Panc1 (cell line): ENCODE measurements at regions not wholly inside any gene's neighbourhood (a gene's known extent, or its start where the extent isn't known, plus 50 kb on each side); places are given as distances from the start of the nearest gene placed in this dataset.

Source experiments
- ATAC-seq: fragments of 200-7000 bp; cut with Tn5 transposase; 2 replicates; pipeline ENCODE4 v1.9.1; 2020; ENCODE audit warnings: mild to moderate bottlenecking, moderate library complexity
- BruUV-seq: library from RNA; stranded (reverse); fragments of 400-500 nt; replicated peaks from 2 replicates; lab custom pipeline; 2021; lab: Mats Ljungman, UMichigan
- CTCF ChIA-PET: fragments of 300-600 bp; sonication (Branson Sonifier 250); formaldehyde crosslinking; loops from one replicate; lab custom pipeline; 2022; ENCODE audit warnings: antibody characterized with exemption; lab: Charles Lee
- POLR2A ChIA-PET: fragments of 300-600 bp; sonication (Branson Sonifier 250); formaldehyde crosslinking; loops from one replicate; lab custom pipeline; 2022; ENCODE audit warnings: antibody characterized with exemption; lab: Charles Lee
- DNase-seq: peaks from one replicate; pipeline ENCODE4 v3.0.0-alpha.2; 2010; ENCODE audit warnings: low read depth, low spot score
- H3K27ac ChIP-seq: 2 replicates; pipeline ENCODE4 v1.5.1; 2011; ENCODE audit warnings: mild to moderate bottlenecking, low read length, inconsistent platforms
- H3K27me3 ChIP-seq: fragments of 200-500 bp; sonication (Bioruptor generic); 2 replicates; pipeline ENCODE4 v1.6.0; 2014; ENCODE audit warnings: low read length, inconsistent platforms; ENCODE audit not compliant: control insufficient read depth, insufficient read depth
- H3K36me3 ChIP-seq: fragments of 200-500 bp; sonication (Bioruptor generic); 2 replicates; pipeline ENCODE4 v1.5.1; 2014; ENCODE audit warnings: inconsistent platforms, mild to moderate bottlenecking, low read length, moderate library complexity; ENCODE audit not compliant: control insufficient read depth, insufficient read depth
- H3K4me1 ChIP-seq: 2 replicates; pipeline ENCODE4 v1.5.1; 2011; ENCODE audit warnings: inconsistent platforms, mild to moderate bottlenecking, low read length, moderate library complexity; ENCODE audit not compliant: control insufficient read depth, insufficient read depth
- H3K4me3 ChIP-seq, 2 experiments: 2 replicates each; pipeline ENCODE4 v1.5.1; 2011 to 2012; ENCODE audit warnings: low read depth in 2 of 2, low read length in 2 of 2, mild to moderate bottlenecking in 2 of 2, inconsistent platforms in 1 of 2, moderate library complexity in 1 of 2
- H3K9me3 ChIP-seq: fragments of 200-500 bp; sonication (Bioruptor generic); 2 replicates; pipeline ENCODE4 v1.5.1; 2014; ENCODE audit warnings: low read depth, mild to moderate bottlenecking, inconsistent platforms, low read length, moderate library complexity; ENCODE audit not compliant: control insufficient read depth, insufficient read depth
- POLR2AphosphoS5 ChIP-seq: IDR thresholded peaks from 2 replicates; pipeline ENCODE4 v1.6.1; 2012; ENCODE audit warnings: mild to moderate bottlenecking, low read depth, low read length, moderate library complexity
- REST ChIP-seq, 2 experiments: IDR thresholded peaks; 2 replicates each; pipeline ENCODE4 v1.6.1; 2011 to 2012; ENCODE audit warnings: low read depth in 2 of 2, control low read depth in 1 of 2, low read length in 1 of 2, mild to moderate bottlenecking in 1 of 2, moderate library complexity in 1 of 2; ENCODE audit not compliant: insufficient read depth in 1 of 2
- SIN3A ChIP-seq: IDR thresholded peaks from 2 replicates; pipeline ENCODE4 v1.6.1; 2012; ENCODE audit warnings: low read depth, mild to moderate bottlenecking, low read length, moderate library complexity, borderline replicate concordance; ENCODE audit not compliant: insufficient read depth
- TCF7L2 ChIP-seq: IDR thresholded peaks from 2 replicates; pipeline ENCODE4 v1.6.1; 2011; ENCODE audit warnings: mild to moderate bottlenecking, low read depth, low read length, inconsistent platforms
- in situ Hi-C: cut with HindIII; loops from 2 replicates; pipeline ENCODE4 v1.10.0; 2016; ENCODE audit warnings: low sequenced_read_pairs, low pct_unique_long_range_greater_than_20kb
- intact Hi-C: fragments of 100-400 bp; cut with micrococcal nuclease; formaldehyde crosslinking; loops from one replicate; pipeline ENCODE4 v1.10.0; 2022; ENCODE audit not compliant: unreplicated experiment
- TF ChIP-seq, protein P1 (sequence below): fragments of 450-650 bp; IDR thresholded peaks from 2 replicates; pipeline ENCODE4 v1.5.1; 2017; ENCODE audit warnings: mild to moderate bottlenecking

DNA sequence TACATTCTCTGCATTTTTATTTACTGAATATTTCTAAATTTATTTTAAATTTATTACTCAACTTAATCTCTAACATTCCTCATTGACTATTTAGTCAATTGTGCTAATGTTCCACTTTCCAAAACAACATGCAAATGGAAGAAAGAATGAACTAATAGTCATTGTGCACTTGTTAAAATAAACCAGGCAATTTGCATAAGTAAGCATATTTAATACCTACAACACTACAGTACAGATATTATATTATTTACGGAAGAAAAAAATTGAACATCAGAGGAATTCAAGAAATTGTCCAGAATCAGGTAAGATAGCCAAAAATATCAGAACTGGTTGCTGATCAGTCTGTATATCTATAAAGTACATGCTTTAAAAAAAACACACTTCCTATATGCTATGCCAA lies 320.5 kb downstream of the CENPW start:
- BruUV-seq, result no TSS peak
- in situ Hi-C loops, result no loop called here
- TF ChIP-seq REST (IDR thresholded peaks at IDR 0.05; ENCODE audit: insufficient read depth in 1 of 2, low read depth in 2 of 2, low read length in 1 of 2) (no peak), SIN3A (no peak), TCF7L2 (no peak), POLR2AphosphoS5 (no peak)
- TF ChIP-seq, protein P1, sequence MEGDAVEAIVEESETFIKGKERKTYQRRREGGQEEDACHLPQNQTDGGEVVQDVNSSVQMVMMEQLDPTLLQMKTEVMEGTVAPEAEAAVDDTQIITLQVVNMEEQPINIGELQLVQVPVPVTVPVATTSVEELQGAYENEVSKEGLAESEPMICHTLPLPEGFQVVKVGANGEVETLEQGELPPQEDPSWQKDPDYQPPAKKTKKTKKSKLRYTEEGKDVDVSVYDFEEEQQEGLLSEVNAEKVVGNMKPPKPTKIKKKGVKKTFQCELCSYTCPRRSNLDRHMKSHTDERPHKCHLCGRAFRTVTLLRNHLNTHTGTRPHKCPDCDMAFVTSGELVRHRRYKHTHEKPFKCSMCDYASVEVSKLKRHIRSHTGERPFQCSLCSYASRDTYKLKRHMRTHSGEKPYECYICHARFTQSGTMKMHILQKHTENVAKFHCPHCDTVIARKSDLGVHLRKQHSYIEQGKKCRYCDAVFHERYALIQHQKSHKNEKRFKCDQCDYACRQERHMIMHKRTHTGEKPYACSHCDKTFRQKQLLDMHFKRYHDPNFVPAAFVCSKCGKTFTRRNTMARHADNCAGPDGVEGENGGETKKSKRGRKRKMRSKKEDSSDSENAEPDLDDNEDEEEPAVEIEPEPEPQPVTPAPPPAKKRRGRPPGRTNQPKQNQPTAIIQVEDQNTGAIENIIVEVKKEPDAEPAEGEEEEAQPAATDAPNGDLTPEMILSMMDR, result no peak
- H3K36me3 ChIP-seq, result no peaks in the 10 kb centered on the region
- H3K27me3 ChIP-seq, result no peaks in the 10 kb centered on the region
- ChIA-PET POLR2A (no interaction called here), CTCF (no interaction called here)
- no peaks in the 10 kb centered on the region for H3K9me3 ChIP-seq
- no peak overlapping the region for H3K27ac ChIP-seq
- ATAC-seq (no peak), DNase-seq (no peak)
- H3K4me3 ChIP-seq, result no peak overlapping the region
- intact Hi-C loops, result no loop called here
- no peaks in the 10 kb centered on the region for H3K4me1 ChIP-seq

- no peak for DNase-seq
- Histone ChIP-seq H3K36me3 (no peaks in the 10 kb centered on the region), H3K9me3 (no peaks in the 10 kb centered on the region), H3K27me3 (no peaks in the 10 kb centered on the region; the same call in 1 of the 2 replicates), H3K4me3 (no peak overlapping the region), H3K27ac (no peak overlapping the region), H3K4me1 (no peaks in the 10 kb centered on the region)
- ChIA-PET POLR2A (no interaction called here), CTCF (no interaction called here)
- in situ Hi-C loops, result no loop called here
- BruUV-seq, result no TSS peak
- intact Hi-C loops, result no loop called here
- TF ChIP-seq TCF7L2 (no peak), POLR2AphosphoS5 (no peak), SIN3A (no peak), REST (IDR thresholded peaks at IDR 0.05; ENCODE audit: insufficient read depth in 1 of 2, low read depth in 2 of 2, low read length in 1 of 2) (no peak)
- TF ChIP-seq, protein P1, result no peak
- no peak for ATAC-seq
Measured at GRCh38 chr6:126661646-126662045, 321.7 kb downstream of the CENPW start.
